Keratinocyte (primary cell): ENCODE measurements at regions not wholly inside any gene's neighbourhood (a gene's known extent, or its start where the extent isn't known, plus 50 kb on each side); places are given as distances from the start of the nearest gene placed in this dataset.

ENCODE experiments used
- DNase-seq: peaks from one replicate; pipeline ENCODE4 v3.0.0-alpha.2; 2011; ENCODE audit warnings: low read depth, missing footprints, low spot score
- FAIRE-seq: peaks from 2 replicates; lab custom pipeline; 2011; peaks lifted over from hg19 to GRCh38; lab: Jason Lieb, UNC
- H2AFZ ChIP-seq: 2 replicates; pipeline ENCODE4 v1.6.0; 2012; ENCODE audit warnings: low read length, control low read depth, inconsistent platforms; ENCODE audit not compliant: control insufficient read depth
- H3K27ac ChIP-seq: 2 replicates; pipeline ENCODE4 v1.5.1; 2011; ENCODE audit warnings: low read length; ENCODE audit not compliant: control insufficient read depth, insufficient read depth
- H3K27me3 ChIP-seq: 3 replicates; pipeline ENCODE4 v1.6.0; 2011; ENCODE audit warnings: low read length; ENCODE audit not compliant: control insufficient read depth, insufficient read depth; ENCODE audit errors: extremely low read depth
- H3K36me3 ChIP-seq, 2 experiments: 2 replicates in 1 of 2; 3 replicates in 1 of 2; pipeline ENCODE4 v1.5.1; 2011; ENCODE audit warnings: low read length in 2 of 2, mild to moderate bottlenecking in 1 of 2; ENCODE audit not compliant: control insufficient read depth in 2 of 2, insufficient read depth in 2 of 2; ENCODE audit errors: extremely low read depth in 1 of 2
- H3K4me1 ChIP-seq: 3 replicates; pipeline ENCODE4 v1.5.1; 2011; ENCODE audit warnings: low read length; ENCODE audit not compliant: control insufficient read depth, insufficient read depth; ENCODE audit errors: extremely low read depth
- H3K4me2 ChIP-seq: 3 replicates; pipeline ENCODE4 v1.6.0; 2011; ENCODE audit warnings: low read depth, low read length; ENCODE audit not compliant: control insufficient read depth, insufficient read depth; ENCODE audit errors: extremely low read depth
- H3K4me3 ChIP-seq, 3 experiments: fragments of 200-600 bp in 1 of 3; sonication (generic) in 1 of 3; 2 replicates in 2 of 3; 3 replicates in 1 of 3; pipeline ENCODE4 v1.5.1; 2011 to 2016; ENCODE audit warnings: low read length in 3 of 3, mild to moderate bottlenecking in 3 of 3, control low read depth in 2 of 3, inconsistent platforms in 1 of 3, low read depth in 1 of 3, mixed read lengths in 1 of 3, mixed run types in 1 of 3, moderate library complexity in 1 of 3; ENCODE audit not compliant: control insufficient read depth in 2 of 3, insufficient read depth in 2 of 3; ENCODE audit errors: extremely low read depth in 1 of 3
- H3K79me2 ChIP-seq: 2 replicates; pipeline ENCODE4 v1.6.0; 2012; ENCODE audit warnings: low read length; ENCODE audit not compliant: control insufficient read depth, insufficient read depth
- H3K9ac ChIP-seq: 3 replicates; pipeline ENCODE4 v1.6.0; 2011; ENCODE audit warnings: low read length; ENCODE audit not compliant: control insufficient read depth, insufficient read depth; ENCODE audit errors: extremely low read depth
- H3K9me1 ChIP-seq: 3 replicates; pipeline ENCODE4 v1.6.0; 2011; ENCODE audit warnings: low read length; ENCODE audit not compliant: control insufficient read depth, insufficient read depth; ENCODE audit errors: extremely low read depth
- H3K9me3 ChIP-seq: 2 replicates; pipeline ENCODE4 v1.5.1; 2012; ENCODE audit warnings: low read depth, low read length; ENCODE audit not compliant: control insufficient read depth
- H4K20me1 ChIP-seq: 3 replicates; pipeline ENCODE4 v1.6.0; 2011; ENCODE audit warnings: low read length; ENCODE audit not compliant: control insufficient read depth, insufficient read depth; ENCODE audit errors: extremely low read depth
- EZH2 ChIP-seq: IDR thresholded peaks from one replicate; pipeline ENCODE4 v1.6.1; 2012; ENCODE audit warnings: inconsistent platforms, mild to moderate bottlenecking, low read length, moderate library complexity
- dilution Hi-C: fragments of 300-500 bp; cut with MboI; formaldehyde crosslinking; loops from one replicate; pipeline ENCODE4 v1.7.0; 2020; ENCODE audit warnings: low sequenced_read_pairs; ENCODE audit not compliant: extremely low pct_ligation_motif_present
- TF ChIP-seq, protein P1 (sequence below), 3 experiments: IDR thresholded peaks in 1 of 3; conservative IDR thresholded peaks in 1 of 3; optimal IDR thresholded peaks in 1 of 3; 2 replicates in 2 of 3; 3 replicates in 1 of 3; pipeline versions ENCODE3 to v1.5.1; 2011; ENCODE audit warnings: low read length in 3 of 3, mild to moderate bottlenecking in 3 of 3, moderate library complexity in 2 of 3, control low read depth in 1 of 3, inconsistent platforms in 1 of 3; ENCODE audit not compliant: insufficient read depth in 2 of 3; ENCODE audit errors: extremely low read depth in 1 of 3

DNA sequence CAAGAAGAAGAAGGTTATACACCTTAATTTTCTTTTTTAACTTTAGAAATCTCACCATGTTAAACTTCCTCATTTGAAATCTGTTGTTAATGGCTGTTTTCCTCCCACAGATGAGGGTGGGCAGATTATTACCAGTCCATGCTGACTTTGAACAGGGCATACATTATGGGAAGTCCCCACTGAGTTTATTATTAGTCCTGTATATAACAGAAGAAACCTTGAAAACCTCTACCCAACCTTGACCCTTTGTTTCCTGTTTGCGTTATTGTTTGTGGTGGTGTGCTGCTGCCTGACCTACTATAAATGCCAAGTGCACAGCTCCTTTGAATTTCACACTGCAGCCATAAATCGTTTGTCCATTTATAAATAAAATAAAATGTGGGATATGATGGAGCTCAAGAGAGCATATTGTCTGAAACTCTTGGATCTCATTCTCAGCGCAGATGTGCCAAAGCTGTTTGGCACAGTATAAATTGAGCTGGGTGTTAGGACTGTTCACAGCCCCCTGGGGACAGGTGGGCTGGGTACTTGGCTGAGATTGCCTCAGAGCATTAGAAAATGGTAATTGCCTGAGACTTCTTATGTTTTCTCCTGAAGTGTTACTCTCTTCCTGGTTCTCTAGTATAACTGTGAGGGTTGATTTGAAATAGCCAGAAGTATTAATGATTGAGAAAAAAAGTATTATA is 139.6 kb downstream of the SPATA31D1 start:
- H3K9ac ChIP-seq = no peak overlapping the region
- no peak overlapping the region for H3K4me2 ChIP-seq
- H3K27ac ChIP-seq = no peak overlapping the region
- no peaks in the 10 kb centered on the region for H3K9me1 ChIP-seq
- no peak for TF ChIP-seq EZH2
- TF ChIP-seq, protein P1, sequence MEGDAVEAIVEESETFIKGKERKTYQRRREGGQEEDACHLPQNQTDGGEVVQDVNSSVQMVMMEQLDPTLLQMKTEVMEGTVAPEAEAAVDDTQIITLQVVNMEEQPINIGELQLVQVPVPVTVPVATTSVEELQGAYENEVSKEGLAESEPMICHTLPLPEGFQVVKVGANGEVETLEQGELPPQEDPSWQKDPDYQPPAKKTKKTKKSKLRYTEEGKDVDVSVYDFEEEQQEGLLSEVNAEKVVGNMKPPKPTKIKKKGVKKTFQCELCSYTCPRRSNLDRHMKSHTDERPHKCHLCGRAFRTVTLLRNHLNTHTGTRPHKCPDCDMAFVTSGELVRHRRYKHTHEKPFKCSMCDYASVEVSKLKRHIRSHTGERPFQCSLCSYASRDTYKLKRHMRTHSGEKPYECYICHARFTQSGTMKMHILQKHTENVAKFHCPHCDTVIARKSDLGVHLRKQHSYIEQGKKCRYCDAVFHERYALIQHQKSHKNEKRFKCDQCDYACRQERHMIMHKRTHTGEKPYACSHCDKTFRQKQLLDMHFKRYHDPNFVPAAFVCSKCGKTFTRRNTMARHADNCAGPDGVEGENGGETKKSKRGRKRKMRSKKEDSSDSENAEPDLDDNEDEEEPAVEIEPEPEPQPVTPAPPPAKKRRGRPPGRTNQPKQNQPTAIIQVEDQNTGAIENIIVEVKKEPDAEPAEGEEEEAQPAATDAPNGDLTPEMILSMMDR (optimal IDR thresholded peaks at IDR 0.05 in 1 of 3, IDR thresholded peaks at IDR 0.05 in 1 of 3, conservative IDR thresholded peaks at IDR 0.05 in 1 of 3; ENCODE audit: extremely low read depth in 1 of 3, insufficient read depth in 2 of 3, low read length in 3 of 3) = no peak
- H3K4me3 ChIP-seq = no peak overlapping the region
- no peaks in the 10 kb centered on the region for H4K20me1 ChIP-seq
- no peaks in the 10 kb centered on the region for H3K36me3 ChIP-seq
- no peaks in the 10 kb centered on the region for H3K9me3 ChIP-seq
- H2AFZ ChIP-seq = no peak overlapping the region
- dilution Hi-C loops = no loop called here
- FAIRE-seq = no peak
- H3K4me1 ChIP-seq = no peaks in the 10 kb centered on the region
- no peaks in the 10 kb centered on the region for H3K27me3 ChIP-seq
- H3K79me2 ChIP-seq = no peaks in the 10 kb centered on the region
- no peak for DNase-seq

DNA sequence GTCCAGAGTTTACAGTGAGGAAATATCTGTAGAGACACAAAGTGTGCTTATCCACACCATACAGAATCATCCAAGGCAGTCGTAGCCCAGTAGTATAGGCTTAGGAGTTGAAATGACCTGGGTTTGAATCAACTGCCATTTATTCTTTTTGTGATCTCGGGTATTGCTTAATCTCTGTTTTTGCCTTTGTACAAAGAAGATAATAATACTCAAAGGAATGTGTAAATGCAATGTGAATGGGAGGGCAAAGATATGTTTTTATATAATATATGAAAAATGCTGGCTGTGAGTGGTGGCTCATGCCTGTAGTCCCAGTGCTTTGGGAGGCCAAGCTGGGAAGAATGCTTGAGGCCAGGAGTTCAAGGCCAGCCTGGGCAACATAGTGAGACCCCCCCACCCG is 141.1 kb downstream of the SPATA31D1 start:
- H3K9me1 ChIP-seq = no peaks in the 10 kb centered on the region
- no peak overlapping the region for H3K4me2 ChIP-seq
- TF ChIP-seq, protein P1 (optimal IDR thresholded peaks at IDR 0.05 in 1 of 3, IDR thresholded peaks at IDR 0.05 in 1 of 3, conservative IDR thresholded peaks at IDR 0.05 in 1 of 3; ENCODE audit: extremely low read depth in 1 of 3, insufficient read depth in 2 of 3, low read length in 3 of 3) = no peak
- DNase-seq (no peak), FAIRE-seq (no peak)
- H3K4me1 ChIP-seq = no peaks in the 10 kb centered on the region
- no peak overlapping the region for H3K27ac ChIP-seq
- no peak overlapping the region for H3K4me3 ChIP-seq
- H3K9me3 ChIP-seq = no peaks in the 10 kb centered on the region
- no peaks in the 10 kb centered on the region for H3K27me3 ChIP-seq
- dilution Hi-C loops = no loop called here
- no peaks in the 10 kb centered on the region for H3K79me2 ChIP-seq
- H2AFZ ChIP-seq = no peak overlapping the region
- no peaks in the 10 kb centered on the region for H4K20me1 ChIP-seq
- no peaks in the 10 kb centered on the region for H3K36me3 ChIP-seq
- H3K9ac ChIP-seq = no peak overlapping the region
